WTC11 (cell line): ENCODE measurements at regions not wholly inside any gene's neighbourhood (a gene's known extent, or its start where the extent isn't known, plus 50 kb on each side); places are given as distances from the start of the nearest gene placed in this dataset.

Experiments
- ATAC-seq: fragments of 200-7000 bp; cut with Tn5 transposase; 2 replicates; pipeline ENCODE4 v1.10.0; 2021; ENCODE audit warnings: mild to moderate bottlenecking, moderate library complexity
- CTCF ChIA-PET: fragments of 300-600 bp; sonication (Branson Sonifier 250); formaldehyde crosslinking; loops from one replicate; lab custom pipeline; 2021; ENCODE audit warnings: antibody characterized with exemption; lab: Charles Lee
- POLR2A ChIA-PET: fragments of 350-600 bp; sonication (Branson Sonifier 250); formaldehyde crosslinking; loops from one replicate; lab custom pipeline; 2021; ENCODE audit warnings: antibody characterized with exemption; lab: Charles Lee
- DNase-seq: peaks from one replicate; pipeline ENCODE4 v3.0.0; 2021; ENCODE audit warnings: low spot score
- H3K27ac Mint-ChIP-seq: 2 replicates; pipeline ENCODE4 v1.8.0; 2021; ENCODE audit warnings: mixed read lengths
- H3K27me3 Mint-ChIP-seq: 2 replicates; pipeline ENCODE4 v1.8.0; 2021; ENCODE audit warnings: low read depth, mild to moderate bottlenecking, moderate library complexity, mixed read lengths
- H3K36me3 Mint-ChIP-seq: 2 replicates; pipeline ENCODE4 v1.8.0; 2021; ENCODE audit warnings: mixed read lengths
- H3K4me1 Mint-ChIP-seq: 2 replicates; pipeline ENCODE4 v1.8.0; 2022; ENCODE audit warnings: mixed read lengths
- H3K4me3 Mint-ChIP-seq: 2 replicates; pipeline ENCODE4 v1.8.0; 2021; ENCODE audit warnings: mild to moderate bottlenecking, moderate library complexity, mixed read lengths
- H3K9me3 Mint-ChIP-seq: 2 replicates; pipeline ENCODE4 v1.8.0; 2021; ENCODE audit warnings: mixed read lengths
- ELF4 ChIP-seq: sonication (generic); formaldehyde crosslinking; IDR thresholded peaks from 2 replicates; pipeline ENCODE4 v1.8.1; 2022; ENCODE audit warnings: low read depth, mild to moderate bottlenecking, moderate library complexity, missing genetic modification reagents
- IRF2 ChIP-seq: sonication (generic); formaldehyde crosslinking; IDR thresholded peaks from 2 replicates; pipeline ENCODE4 v1.8.0; 2022; ENCODE audit warnings: low read depth, missing genetic modification reagents, borderline replicate concordance
- JAZF1 ChIP-seq: fragments of 250-450 bp; sonication (Bioruptor Pico); IDR thresholded peaks from 2 replicates; pipeline ENCODE4 v1.9.0; 2021; ENCODE audit warnings: moderate library complexity, mild to moderate bottlenecking, inconsistent platforms
- KAT7 ChIP-seq: sonication (generic); formaldehyde crosslinking; IDR thresholded peaks from 2 replicates; pipeline ENCODE4 v1.8.1; 2023; ENCODE audit warnings: missing genetic modification reagents, mild to moderate bottlenecking, borderline replicate concordance
- SMAD4 ChIP-seq: sonication (generic); formaldehyde crosslinking; IDR thresholded peaks from 2 replicates; pipeline ENCODE4 v1.8.0; 2022; ENCODE audit warnings: mild to moderate bottlenecking, missing genetic modification reagents
- SOX15 ChIP-seq: fragments of 250-450 bp; sonication (Bioruptor Pico); IDR thresholded peaks from 2 replicates; pipeline ENCODE4 v1.9.0; 2021; ENCODE audit warnings: mild to moderate bottlenecking
- STAT6 ChIP-seq: sonication (generic); formaldehyde crosslinking; conservative IDR thresholded peaks from 2 replicates; pipeline ENCODE4 v1.8.1; 2023; ENCODE audit warnings: mild to moderate bottlenecking, low read depth, missing genetic modification reagents, moderate library complexity
- TCF7 ChIP-seq: sonication (generic); formaldehyde crosslinking; IDR thresholded peaks from 2 replicates; pipeline ENCODE4 v1.8.0; 2022; ENCODE audit warnings: mild to moderate bottlenecking, low read depth, missing genetic modification reagents, moderate library complexity
- TEAD1 ChIP-seq: sonication (generic); formaldehyde crosslinking; IDR thresholded peaks from 2 replicates; pipeline ENCODE4 v1.8.0; 2022; ENCODE audit warnings: mild to moderate bottlenecking, missing genetic modification reagents
- USF1 ChIP-seq: sonication (generic); formaldehyde crosslinking; IDR thresholded peaks from 2 replicates; pipeline ENCODE4 v1.8.0; 2022; ENCODE audit warnings: mild to moderate bottlenecking, missing genetic modification reagents
- ZMAT4 ChIP-seq: fragments of 250-450 bp; sonication (Bioruptor Pico); IDR thresholded peaks from 2 replicates; pipeline ENCODE4 v1.9.0; 2021; ENCODE audit warnings: mild to moderate bottlenecking
- ZNF121 ChIP-seq: sonication (generic); formaldehyde crosslinking; IDR thresholded peaks from 2 replicates; pipeline ENCODE4 v1.8.0; 2023; ENCODE audit warnings: missing genetic modification reagents
- ZNF263 ChIP-seq: sonication (generic); formaldehyde crosslinking; IDR thresholded peaks from 2 replicates; pipeline ENCODE4 v1.8.1; 2022; ENCODE audit warnings: low read depth, mild to moderate bottlenecking, moderate library complexity, missing genetic modification reagents
- ZNF423 ChIP-seq: fragments of 250-450 bp; sonication (Bioruptor Pico); IDR thresholded peaks from 2 replicates; pipeline ENCODE4 v2.1.2; 2022; ENCODE audit warnings: mild to moderate bottlenecking, moderate library complexity
- ZNF512 ChIP-seq: sonication (generic); formaldehyde crosslinking; IDR thresholded peaks from 2 replicates; pipeline ENCODE4 v1.8.1; 2022; ENCODE audit warnings: missing genetic modification reagents, borderline replicate concordance
- TF ChIP-seq, protein P1 (sequence below): sonication (generic); formaldehyde crosslinking; IDR thresholded peaks from 2 replicates; pipeline ENCODE4 v1.8.0; 2022; ENCODE audit warnings: mild to moderate bottlenecking, missing genetic modification reagents
- TF ChIP-seq, protein P2 (sequence below): fragments of 250-450 bp; sonication (Bioruptor Pico); IDR thresholded peaks from 2 replicates; pipeline ENCODE4 v1.9.0; 2021; ENCODE audit warnings: moderate library complexity, mild to moderate bottlenecking, inconsistent platforms, borderline replicate concordance
- TF ChIP-seq, protein P3 (sequence below): sonication (generic); formaldehyde crosslinking; IDR thresholded peaks from 2 replicates; pipeline ENCODE4 v1.8.0; 2022; ENCODE audit warnings: mild to moderate bottlenecking, missing genetic modification reagents

GRCh38 chr20:23212011-23212410 is 125.9 kb upstream of the CD93 start:
- H3K27ac Mint-ChIP-seq: no peak overlapping the region
- ChIA-PET CTCF (interaction anchor here (1.0 to 2.7 kb wide), 3 partner anchors 11 to 520 kb away, joined by 3 to 15 read pairs (median 3); no protein-coding TSS in a partner anchor), POLR2A (no interaction called here)
- H3K36me3 Mint-ChIP-seq: no peaks in the 10 kb centered on the region
- no peak overlapping the region for H3K4me3 Mint-ChIP-seq
- no peaks in the 10 kb centered on the region for H3K9me3 Mint-ChIP-seq
- no peaks in the 10 kb centered on the region for H3K4me1 Mint-ChIP-seq
- TF ChIP-seq ZNF121 (CRISPR knock-in tag): no peak
- no peak for TF ChIP-seq SMAD4 (CRISPR knock-in tag)
- TF ChIP-seq ELF4 (CRISPR knock-in tag): no peak
- peaks cover 22% of the 10 kb centered on the region for H3K27me3 Mint-ChIP-seq
- no peak for ATAC-seq
- no peak for DNase-seq

- no peak for ATAC-seq
- H3K4me3 Mint-ChIP-seq: no peak overlapping the region
- ChIA-PET POLR2A (no interaction called here), CTCF (interaction anchor here (1.0 to 2.7 kb wide), 3 partner anchors 10 to 519 kb away, joined by 3 to 15 read pairs (median 3); no protein-coding TSS in a partner anchor)
- H3K27me3 Mint-ChIP-seq: peaks cover 28% of the 10 kb centered on the region
- TF ChIP-seq ZNF423 (no peak), ZNF263 (CRISPR knock-in tag) (no peak), TEAD1 (CRISPR knock-in tag) (no peak), KAT7 (CRISPR knock-in tag) (no peak), IRF2 (CRISPR knock-in tag) (no peak), TCF7 (no peak), JAZF1 (CRISPR knock-in tag) (no peak), ZMAT4 (no peak), STAT6 (CRISPR knock-in tag) (no peak), ZNF512 (CRISPR knock-in tag) (no peak), USF1 (CRISPR knock-in tag) (no peak), SOX15 (CRISPR knock-in tag) (no peak)
- TF ChIP-seq, protein P1, sequence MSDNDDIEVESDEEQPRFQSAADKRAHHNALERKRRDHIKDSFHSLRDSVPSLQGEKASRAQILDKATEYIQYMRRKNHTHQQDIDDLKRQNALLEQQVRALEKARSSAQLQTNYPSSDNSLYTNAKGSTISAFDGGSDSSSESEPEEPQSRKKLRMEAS: no peak
- TF ChIP-seq, protein P2, sequence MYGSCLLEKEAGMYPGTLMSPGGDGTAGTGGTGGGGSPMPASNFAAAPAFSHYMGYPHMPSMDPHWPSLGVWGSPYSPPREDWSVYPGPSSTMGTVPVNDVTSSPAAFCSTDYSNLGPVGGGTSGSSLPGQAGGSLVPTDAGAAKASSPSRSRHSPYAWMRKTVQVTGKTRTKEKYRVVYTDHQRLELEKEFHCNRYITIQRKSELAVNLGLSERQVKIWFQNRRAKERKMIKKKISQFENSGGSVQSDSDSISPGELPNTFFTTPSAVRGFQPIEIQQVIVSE (CRISPR knock-in tag): no peak
- TF ChIP-seq, protein P3, sequence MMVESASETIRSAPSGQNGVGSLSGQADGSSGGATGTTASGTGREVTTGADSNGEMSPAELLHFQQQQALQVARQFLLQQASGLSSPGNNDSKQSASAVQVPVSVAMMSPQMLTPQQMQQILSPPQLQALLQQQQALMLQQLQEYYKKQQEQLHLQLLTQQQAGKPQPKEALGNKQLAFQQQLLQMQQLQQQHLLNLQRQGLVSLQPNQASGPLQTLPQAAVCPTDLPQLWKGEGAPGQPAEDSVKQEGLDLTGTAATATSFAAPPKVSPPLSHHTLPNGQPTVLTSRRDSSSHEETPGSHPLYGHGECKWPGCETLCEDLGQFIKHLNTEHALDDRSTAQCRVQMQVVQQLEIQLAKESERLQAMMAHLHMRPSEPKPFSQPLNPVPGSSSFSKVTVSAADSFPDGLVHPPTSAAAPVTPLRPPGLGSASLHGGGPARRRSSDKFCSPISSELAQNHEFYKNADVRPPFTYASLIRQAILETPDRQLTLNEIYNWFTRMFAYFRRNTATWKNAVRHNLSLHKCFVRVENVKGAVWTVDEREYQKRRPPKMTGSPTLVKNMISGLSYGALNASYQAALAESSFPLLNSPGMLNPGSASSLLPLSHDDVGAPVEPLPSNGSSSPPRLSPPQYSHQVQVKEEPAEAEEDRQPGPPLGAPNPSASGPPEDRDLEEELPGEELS (CRISPR knock-in tag): no peak
- no peak for DNase-seq
- no peak overlapping the region for H3K27ac Mint-ChIP-seq
- no peaks in the 10 kb centered on the region for H3K36me3 Mint-ChIP-seq
- H3K9me3 Mint-ChIP-seq: no peaks in the 10 kb centered on the region
- peaks cover 7% of the 10 kb centered on the region for H3K4me1 Mint-ChIP-seq
Observed at GRCh38 chr20:23211164-23211563, 125.0 kb upstream of the CD93 start.
